PC-3 (cell line): ENCODE measurements at regions not wholly inside any gene's neighbourhood (a gene's known extent, or its start where the extent isn't known, plus 50 kb on each side); places are given as distances from the start of the nearest gene placed in this dataset.

Experiments used
- EZH2 ChIP-seq: fragments of 300-600 bp; sonication (generic); IDR thresholded peaks from one replicate; pipeline ENCODE4 v1.6.1; 2017; ENCODE audit warnings: antibody characterized with exemption, mild to moderate bottlenecking, low read length; ENCODE audit not compliant: unreplicated experiment
- TF ChIP-seq, protein P1 (sequence below): fragments of 300-600 bp; sonication (generic); conservative IDR thresholded peaks from 2 replicates; pipeline ENCODE4 v1.5.1; 2017; ENCODE audit warnings: antibody characterized with exemption, low read depth, mild to moderate bottlenecking, low read length

DNA sequence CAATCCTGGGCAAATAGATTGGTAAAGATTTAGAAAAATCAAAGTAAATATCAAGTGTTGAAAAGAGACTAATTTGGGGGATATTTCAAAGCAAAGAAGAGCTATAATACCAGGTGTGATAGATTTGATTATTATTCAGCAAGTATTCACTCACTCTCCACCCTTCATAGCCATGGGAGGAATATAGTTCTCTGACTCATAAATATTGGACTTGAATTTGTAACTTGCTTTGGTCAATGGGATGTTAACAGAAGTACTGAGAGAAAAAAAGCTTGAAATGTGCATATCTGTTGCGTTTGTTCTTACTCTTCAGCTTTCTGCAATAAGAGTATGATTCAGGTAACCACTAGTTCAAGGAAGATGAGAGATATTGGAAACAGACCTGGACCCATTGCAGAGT, 54.5 kb upstream of the IKZF2 start:
- TF ChIP-seq, protein P1, sequence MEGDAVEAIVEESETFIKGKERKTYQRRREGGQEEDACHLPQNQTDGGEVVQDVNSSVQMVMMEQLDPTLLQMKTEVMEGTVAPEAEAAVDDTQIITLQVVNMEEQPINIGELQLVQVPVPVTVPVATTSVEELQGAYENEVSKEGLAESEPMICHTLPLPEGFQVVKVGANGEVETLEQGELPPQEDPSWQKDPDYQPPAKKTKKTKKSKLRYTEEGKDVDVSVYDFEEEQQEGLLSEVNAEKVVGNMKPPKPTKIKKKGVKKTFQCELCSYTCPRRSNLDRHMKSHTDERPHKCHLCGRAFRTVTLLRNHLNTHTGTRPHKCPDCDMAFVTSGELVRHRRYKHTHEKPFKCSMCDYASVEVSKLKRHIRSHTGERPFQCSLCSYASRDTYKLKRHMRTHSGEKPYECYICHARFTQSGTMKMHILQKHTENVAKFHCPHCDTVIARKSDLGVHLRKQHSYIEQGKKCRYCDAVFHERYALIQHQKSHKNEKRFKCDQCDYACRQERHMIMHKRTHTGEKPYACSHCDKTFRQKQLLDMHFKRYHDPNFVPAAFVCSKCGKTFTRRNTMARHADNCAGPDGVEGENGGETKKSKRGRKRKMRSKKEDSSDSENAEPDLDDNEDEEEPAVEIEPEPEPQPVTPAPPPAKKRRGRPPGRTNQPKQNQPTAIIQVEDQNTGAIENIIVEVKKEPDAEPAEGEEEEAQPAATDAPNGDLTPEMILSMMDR, result no peak
- TF ChIP-seq EZH2, result no peak
